CD14-positive monocyte (primary cell): ENCODE measurements at regions not wholly inside any gene's neighbourhood (a gene's known extent, or its start where the extent isn't known, plus 50 kb on each side); places are given as distances from the start of the nearest gene placed in this dataset.

Experiments
- DNase-seq, 3 donors: peaks; one replicate each; pipeline ENCODE4 v3.0.0-alpha.2; 2011 to 2022
- H2AFZ ChIP-seq: 2 replicates; pipeline ENCODE4 v1.6.0; 2012; ENCODE audit warnings: mild to moderate bottlenecking, low read depth, low read length, inconsistent platforms; ENCODE audit not compliant: insufficient read depth, poor library complexity, severe bottlenecking
- H3K27ac ChIP-seq, 2 donors: 1 replicate in 1 of 2; 2 replicates in 1 of 2; pipeline ENCODE4 v1.5.1; 2012 to 2013; ENCODE audit warnings: low read length in 2 of 2, control low read depth in 1 of 2, inconsistent platforms in 1 of 2, low read depth in 1 of 2, mild to moderate bottlenecking in 1 of 2
- H3K27me3 ChIP-seq, 2 donors: one replicate each; pipeline versions ENCODE4 v1.6.0 to v1.6.1; 2011 to 2013; ENCODE audit warnings: low read length in 2 of 2; ENCODE audit not compliant: control insufficient read depth in 2 of 2, insufficient read depth in 2 of 2
- H3K36me3 ChIP-seq, 2 donors: replicated peaks in 1 of 2; 1 replicate in 1 of 2; 2 replicates in 1 of 2; pipeline versions ENCODE4 v1.5.1 to v1.6.1; 2012 to 2013; ENCODE audit warnings: low read length in 2 of 2, control low read depth in 1 of 2, inconsistent platforms in 1 of 2, mild to moderate bottlenecking in 1 of 2; ENCODE audit not compliant: insufficient read depth in 2 of 2, control insufficient read depth in 1 of 2
- H3K4me1 ChIP-seq, 2 donors: 1 replicate in 1 of 2; 2 replicates in 1 of 2; pipeline versions ENCODE4 v1.5.1 to v1.6.1; 2012 to 2013; ENCODE audit warnings: low read length in 2 of 2, control low read depth in 1 of 2, inconsistent platforms in 1 of 2, mild to moderate bottlenecking in 1 of 2, moderate library complexity in 1 of 2; ENCODE audit not compliant: insufficient read depth in 2 of 2, control insufficient read depth in 1 of 2
- H3K4me2 ChIP-seq: replicated peaks from 2 replicates; pipeline ENCODE3; 2012; ENCODE audit warnings: low read length, moderate library complexity, mild to moderate bottlenecking; ENCODE audit not compliant: poor library complexity, severe bottlenecking; ENCODE audit errors: extremely low read depth
- H3K4me3 ChIP-seq, 3 experiments: fragments of 200-600 bp in 1 of 3; sonication (generic) in 1 of 3; replicated peaks in 1 of 3; 1 replicate in 2 of 3; 2 replicates in 1 of 3; pipeline ENCODE4 v1.5.1; 2011 to 2013; ENCODE audit warnings: low read length in 3 of 3, mild to moderate bottlenecking in 3 of 3, control low read depth in 2 of 3, low read depth in 2 of 3, inconsistent platforms in 1 of 3, moderate library complexity in 1 of 3
- H3K79me2 ChIP-seq: 2 replicates; pipeline ENCODE4 v1.6.0; 2012; ENCODE audit warnings: mild to moderate bottlenecking, control low read depth, inconsistent platforms, low read length, moderate library complexity; ENCODE audit not compliant: insufficient read depth
- H3K9ac ChIP-seq: 2 replicates; pipeline ENCODE4 v1.6.0; 2017; ENCODE audit warnings: low read length, mild to moderate bottlenecking; ENCODE audit not compliant: insufficient read depth, poor library complexity, severe bottlenecking
- H3K9me3 ChIP-seq, 2 donors: replicated peaks in 1 of 2; 1 replicate in 1 of 2; 2 replicates in 1 of 2; pipeline versions ENCODE4 v1.5.1 to v1.6.1; 2012 to 2013; ENCODE audit warnings: low read length in 2 of 2, control low read depth in 1 of 2; ENCODE audit not compliant: control insufficient read depth in 1 of 2, insufficient read depth in 1 of 2
- H4K20me1 ChIP-seq: 2 replicates; pipeline ENCODE4 v1.6.0; 2012; ENCODE audit warnings: mild to moderate bottlenecking, low read length, control low read depth, moderate library complexity; ENCODE audit not compliant: insufficient read depth
- H3K27ac Mint-ChIP-seq, 7 donors: one replicate each; pipeline ENCODE4 v1.8.0; 2020; ENCODE audit warnings: mild to moderate bottlenecking in 7 of 7, mixed read lengths in 7 of 7, moderate library complexity in 6 of 7, inconsistent platforms in 2 of 7
- H3K27me3 Mint-ChIP-seq, 3 donors: one replicate each; pipeline ENCODE4 v1.8.0; 2021 to 2022; ENCODE audit warnings: low read depth in 3 of 3, mild to moderate bottlenecking in 3 of 3, mixed read lengths in 3 of 3, moderate library complexity in 3 of 3, inconsistent platforms in 1 of 3
- H3K36me3 Mint-ChIP-seq, 2 donors: one replicate each; pipeline ENCODE4 v1.8.0; 2020; ENCODE audit warnings: mixed read lengths in 2 of 2, inconsistent platforms in 1 of 2, mild to moderate bottlenecking in 1 of 2
- H3K4me1 Mint-ChIP-seq: one replicate; pipeline ENCODE4 v1.8.0; 2020; ENCODE audit warnings: mild to moderate bottlenecking, mixed read lengths
- H3K4me3 Mint-ChIP-seq, 2 donors: one replicate each; pipeline ENCODE4 v1.8.0; 2020; ENCODE audit warnings: mild to moderate bottlenecking in 2 of 2, mixed read lengths in 2 of 2, moderate library complexity in 1 of 2
- H3K9me3 Mint-ChIP-seq, 7 donors: one replicate each; pipeline ENCODE4 v1.8.0; 2020 to 2022; ENCODE audit warnings: mixed read lengths in 7 of 7, mild to moderate bottlenecking in 6 of 7, moderate library complexity in 6 of 7, inconsistent platforms in 2 of 7
- WGBS: methylation state at CpG from one replicate; pipeline ENCODE4 v1.1.5; 2013; ENCODE audit warnings: missing lambda C conversion rate; ENCODE audit not compliant: insufficient coverage; 5-methylcytosine and 5-hydroxymethylcytosine counted together
- intact Hi-C, 2 donors: fragments of 100-400 bp; cut with micrococcal nuclease; formaldehyde crosslinking; loops; one replicate each; pipeline versions ENCODE4 v1.15.0 to v1.15.1; 2023
- TF ChIP-seq, protein P1 (sequence below): fragments of 200-600 bp; IDR thresholded peaks from one replicate; pipeline ENCODE4 v1.8.0; 2022; ENCODE audit warnings: antibody characterized with exemption, mild to moderate bottlenecking

DNA sequence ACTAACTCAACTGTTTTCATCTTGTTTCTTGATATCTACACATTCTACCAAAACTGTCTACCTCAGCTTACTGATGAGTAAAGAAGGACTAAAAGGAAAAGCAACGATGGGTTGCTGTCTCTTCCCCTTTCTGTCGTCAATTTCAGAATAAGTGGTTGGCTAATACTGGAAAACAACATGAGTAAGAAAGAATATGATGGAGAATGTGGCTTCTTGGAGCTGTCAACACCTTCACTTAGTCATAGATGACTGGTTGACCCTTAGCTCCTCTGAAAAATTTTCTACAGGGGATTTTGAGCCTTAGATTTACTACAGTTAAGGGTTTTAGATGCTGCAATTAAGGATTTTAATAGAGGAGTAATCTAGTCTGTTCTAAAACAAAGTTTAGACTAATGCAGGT, 797.9 kb downstream of the TLE4 start:
- no peak overlapping the region for H3K9ac ChIP-seq
- TF ChIP-seq, protein P1, sequence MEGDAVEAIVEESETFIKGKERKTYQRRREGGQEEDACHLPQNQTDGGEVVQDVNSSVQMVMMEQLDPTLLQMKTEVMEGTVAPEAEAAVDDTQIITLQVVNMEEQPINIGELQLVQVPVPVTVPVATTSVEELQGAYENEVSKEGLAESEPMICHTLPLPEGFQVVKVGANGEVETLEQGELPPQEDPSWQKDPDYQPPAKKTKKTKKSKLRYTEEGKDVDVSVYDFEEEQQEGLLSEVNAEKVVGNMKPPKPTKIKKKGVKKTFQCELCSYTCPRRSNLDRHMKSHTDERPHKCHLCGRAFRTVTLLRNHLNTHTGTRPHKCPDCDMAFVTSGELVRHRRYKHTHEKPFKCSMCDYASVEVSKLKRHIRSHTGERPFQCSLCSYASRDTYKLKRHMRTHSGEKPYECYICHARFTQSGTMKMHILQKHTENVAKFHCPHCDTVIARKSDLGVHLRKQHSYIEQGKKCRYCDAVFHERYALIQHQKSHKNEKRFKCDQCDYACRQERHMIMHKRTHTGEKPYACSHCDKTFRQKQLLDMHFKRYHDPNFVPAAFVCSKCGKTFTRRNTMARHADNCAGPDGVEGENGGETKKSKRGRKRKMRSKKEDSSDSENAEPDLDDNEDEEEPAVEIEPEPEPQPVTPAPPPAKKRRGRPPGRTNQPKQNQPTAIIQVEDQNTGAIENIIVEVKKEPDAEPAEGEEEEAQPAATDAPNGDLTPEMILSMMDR, result no peak
- Mint-ChIP-seq H3K27me3 (no peaks in the 10 kb centered on the region), H3K36me3 (no peaks in the 10 kb centered on the region), H3K4me1 (no peaks in the 10 kb centered on the region), H3K4me3 (no peak overlapping the region), H3K27ac (no peak overlapping the region), H3K9me3 (peaks cover 0 to 19% (median 9%) of the 10 kb centered on the region in 7 donors)
- H3K4me3 ChIP-seq, result no peak overlapping the region
- peaks cover 3 to 6% of the 10 kb centered on the region in 2 donors for H3K9me3 ChIP-seq
- no peak overlapping the region for H3K4me2 ChIP-seq
- H2AFZ ChIP-seq, result no peak overlapping the region
- H3K36me3 ChIP-seq, result no peaks in the 10 kb centered on the region
- WGBS, result no CpG with 5 or more reads among the region's 2 CpGs
- no peak for DNase-seq
- no peaks in the 10 kb centered on the region for H3K27me3 ChIP-seq
- intact Hi-C loops, result no loop called here
- no peaks in the 10 kb centered on the region for H3K79me2 ChIP-seq
- H3K27ac ChIP-seq, result no peak overlapping the region
- H4K20me1 ChIP-seq, result no peaks in the 10 kb centered on the region
- H3K4me1 ChIP-seq, result no peaks in the 10 kb centered on the region

DNA sequence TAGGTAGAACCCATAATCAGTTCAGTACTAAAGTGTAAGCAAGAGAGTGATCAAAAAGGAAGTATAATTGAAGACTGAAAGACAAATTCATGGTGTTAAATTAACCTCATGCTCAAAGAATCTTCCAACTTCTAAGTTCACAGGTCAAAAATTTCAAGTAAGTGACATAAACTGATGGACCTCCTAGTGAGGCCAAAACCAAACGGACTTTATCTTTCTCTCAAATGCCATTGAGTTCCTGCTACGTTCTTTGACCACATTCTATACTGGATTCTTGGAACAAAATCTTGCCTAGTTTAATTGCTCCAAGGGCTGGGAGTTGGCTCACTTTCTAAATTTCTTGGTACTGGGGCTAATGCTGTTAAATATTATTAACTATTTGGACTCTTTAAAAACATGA, 794.9 kb downstream of the TLE4 start:
- Histone ChIP-seq H3K36me3 (no peaks in the 10 kb centered on the region), H3K4me3 (no peak overlapping the region), H3K9ac (no peak overlapping the region), H3K27ac (no peak overlapping the region), H4K20me1 (no peaks in the 10 kb centered on the region), H3K79me2 (no peaks in the 10 kb centered on the region), H3K4me1 (no peaks in the 10 kb centered on the region), H2AFZ (no peak overlapping the region), H3K27me3 (no peaks in the 10 kb centered on the region), H3K4me2 (no peak overlapping the region), H3K9me3 (peaks cover 0 to 14% of the 10 kb centered on the region in 2 donors)
- Mint-ChIP-seq H3K4me1 (no peaks in the 10 kb centered on the region), H3K4me3 (no peak overlapping the region), H3K27me3 (no peaks in the 10 kb centered on the region), H3K36me3 (no peaks in the 10 kb centered on the region), H3K9me3 (peaks cover 0 to 21% (median 6%) of the 10 kb centered on the region in 7 donors), H3K27ac (no peak overlapping the region)
- intact Hi-C loops, result no loop called here
- TF ChIP-seq, protein P1, result no peak
- no peak for DNase-seq
- 0% methylated on average over 1 of the region's 2 CpGs for WGBS
